Caco-2 (cell line): ENCODE measurements at regions not wholly inside any gene's neighbourhood (a gene's known extent, or its start where the extent isn't known, plus 50 kb on each side); places are given as distances from the start of the nearest gene placed in this dataset.

Source experiments
- BruUV-seq: library from RNA; stranded (reverse); fragments of 400-500 nt; replicated peaks from 2 replicates; lab custom pipeline; 2021; lab: Mats Ljungman, UMichigan
- CTCF ChIA-PET: fragments of 300-600 bp; sonication (Branson Sonifier 250); formaldehyde crosslinking; loops from one replicate; lab custom pipeline; 2022; ENCODE audit warnings: antibody characterized with exemption; lab: Charles Lee
- POLR2A ChIA-PET: fragments of 300-600 bp; sonication (Branson Sonifier 250); formaldehyde crosslinking; loops from one replicate; lab custom pipeline; 2022; ENCODE audit warnings: antibody characterized with exemption; lab: Charles Lee
- DNase-seq, 2 experiments: peaks; one replicate each; pipeline versions ENCODE4 v3.0.0 to v3.0.0-alpha.2; 2020 to 2022
- H3K27me3 ChIP-seq: replicated peaks from 2 replicates; pipeline ENCODE4 v1.6.0; 2011; ENCODE audit warnings: low read length; ENCODE audit not compliant: control insufficient read depth, insufficient read depth
- H3K36me3 ChIP-seq: 2 replicates; pipeline ENCODE4 v1.5.1; 2011; ENCODE audit warnings: low read length; ENCODE audit not compliant: control insufficient read depth, insufficient read depth
- H3K4me1 ChIP-seq: fragments of 250-450 bp; sonication (Bioruptor Pico); 2 replicates; pipeline ENCODE4 v1.5.1; 2020; ENCODE audit warnings: mild to moderate bottlenecking
- H3K4me3 ChIP-seq: 2 replicates; pipeline ENCODE4 v1.5.1; 2011; ENCODE audit warnings: low read depth, mild to moderate bottlenecking, control low read depth, low read length
- H3K9me3 ChIP-seq: fragments of 250-450 bp; sonication (Bioruptor Pico); 2 replicates; pipeline ENCODE4 v1.5.1; 2020; ENCODE audit warnings: mild to moderate bottlenecking, moderate library complexity
- H3K27ac Mint-ChIP-seq: one replicate; pipeline ENCODE4 v1.8.0; 2022; ENCODE audit warnings: mixed read lengths; ENCODE audit not compliant: unreplicated experiment
- H3K27me3 Mint-ChIP-seq: one replicate; pipeline ENCODE4 v1.8.0; 2022; ENCODE audit warnings: mixed read lengths; ENCODE audit not compliant: insufficient read depth, unreplicated experiment
- H3K36me3 Mint-ChIP-seq: one replicate; pipeline ENCODE4 v1.8.0; 2022; ENCODE audit warnings: mild to moderate bottlenecking, mixed read lengths; ENCODE audit not compliant: insufficient read depth, unreplicated experiment
- H3K4me1 Mint-ChIP-seq: one replicate; pipeline ENCODE4 v1.8.0; 2022; ENCODE audit warnings: low read depth, mixed read lengths; ENCODE audit not compliant: unreplicated experiment
- H3K4me3 Mint-ChIP-seq: one replicate; pipeline ENCODE4 v1.8.0; 2022; ENCODE audit warnings: mild to moderate bottlenecking, moderate library complexity, mixed read lengths; ENCODE audit not compliant: unreplicated experiment
- H3K9me3 Mint-ChIP-seq: one replicate; pipeline ENCODE4 v1.8.0; 2022; ENCODE audit warnings: mixed read lengths; ENCODE audit not compliant: unreplicated experiment
- intact Hi-C: fragments of 100-400 bp; cut with micrococcal nuclease; formaldehyde crosslinking; loops from one replicate; pipeline ENCODE4 v1.10.0; 2022; ENCODE audit not compliant: unreplicated experiment
- TF ChIP-seq, protein P1 (sequence below), 2 experiments: fragments of 200-600 bp in 1 of 2; IDR thresholded peaks; 1 replicate in 1 of 2; 2 replicates in 1 of 2; pipeline versions ENCODE4 v1.5.1 to v1.8.0; 2011 to 2022; ENCODE audit warnings: antibody characterized with exemption in 1 of 2, control low read depth in 1 of 2, inconsistent platforms in 1 of 2, low read depth in 1 of 2, low read length in 1 of 2, mild to moderate bottlenecking in 1 of 2, moderate library complexity in 1 of 2; ENCODE audit not compliant: insufficient read depth in 1 of 2, severe bottlenecking in 1 of 2, unreplicated experiment in 1 of 2

DNA sequence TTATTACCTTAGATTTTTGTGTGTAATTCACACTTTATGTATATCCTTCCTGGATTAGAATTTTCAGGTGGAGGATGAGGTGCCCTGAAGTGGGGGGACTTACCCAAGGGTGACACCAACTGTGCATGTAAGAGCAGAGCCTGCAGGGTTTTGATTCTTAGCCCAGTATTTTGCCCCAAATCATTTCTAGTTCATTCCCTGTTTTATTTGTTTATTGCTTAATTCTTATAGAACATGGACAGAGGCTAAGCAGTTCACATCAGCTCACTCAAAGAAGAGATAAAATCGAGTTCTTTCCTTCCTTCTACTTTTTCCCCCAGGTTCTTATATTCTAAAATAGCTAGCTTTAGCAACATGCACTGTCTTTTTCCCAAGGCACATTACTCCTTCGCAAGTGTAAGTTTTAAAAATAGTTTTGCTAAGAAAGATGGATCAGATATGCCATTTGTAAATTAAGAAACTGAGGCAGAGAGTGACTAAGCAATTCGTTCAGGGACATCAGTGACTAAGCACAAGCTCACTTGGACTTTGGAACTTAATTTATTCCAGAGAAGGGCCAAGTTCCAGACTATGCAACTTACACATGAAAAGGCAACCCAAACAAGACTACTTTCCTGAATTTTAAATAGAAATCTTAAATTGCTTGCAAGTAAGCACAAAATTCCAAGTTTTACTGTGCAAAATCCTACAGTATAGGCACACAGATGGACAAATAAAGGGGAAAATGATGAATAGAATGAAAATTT, 427.9 kb upstream of the POU3F3 start:
- H3K27me3 ChIP-seq = no peaks in the 10 kb centered on the region
- Mint-ChIP-seq H3K36me3 (no peaks in the 10 kb centered on the region), H3K4me1 (no peaks in the 10 kb centered on the region), H3K4me3 (no peak overlapping the region), H3K27ac (no peak overlapping the region), H3K27me3 (peaks cover 2% of the 10 kb centered on the region), H3K9me3 (no peaks in the 10 kb centered on the region)
- H3K4me3 ChIP-seq = no peak overlapping the region
- no peak for DNase-seq
- ChIA-PET CTCF (no interaction called here), POLR2A (no interaction called here)
- H3K4me1 ChIP-seq = peaks cover 3% of the 10 kb centered on the region; the same call in 1 of the 2 replicates
- TF ChIP-seq, protein P1, sequence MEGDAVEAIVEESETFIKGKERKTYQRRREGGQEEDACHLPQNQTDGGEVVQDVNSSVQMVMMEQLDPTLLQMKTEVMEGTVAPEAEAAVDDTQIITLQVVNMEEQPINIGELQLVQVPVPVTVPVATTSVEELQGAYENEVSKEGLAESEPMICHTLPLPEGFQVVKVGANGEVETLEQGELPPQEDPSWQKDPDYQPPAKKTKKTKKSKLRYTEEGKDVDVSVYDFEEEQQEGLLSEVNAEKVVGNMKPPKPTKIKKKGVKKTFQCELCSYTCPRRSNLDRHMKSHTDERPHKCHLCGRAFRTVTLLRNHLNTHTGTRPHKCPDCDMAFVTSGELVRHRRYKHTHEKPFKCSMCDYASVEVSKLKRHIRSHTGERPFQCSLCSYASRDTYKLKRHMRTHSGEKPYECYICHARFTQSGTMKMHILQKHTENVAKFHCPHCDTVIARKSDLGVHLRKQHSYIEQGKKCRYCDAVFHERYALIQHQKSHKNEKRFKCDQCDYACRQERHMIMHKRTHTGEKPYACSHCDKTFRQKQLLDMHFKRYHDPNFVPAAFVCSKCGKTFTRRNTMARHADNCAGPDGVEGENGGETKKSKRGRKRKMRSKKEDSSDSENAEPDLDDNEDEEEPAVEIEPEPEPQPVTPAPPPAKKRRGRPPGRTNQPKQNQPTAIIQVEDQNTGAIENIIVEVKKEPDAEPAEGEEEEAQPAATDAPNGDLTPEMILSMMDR (IDR thresholded peaks at IDR 0.05; ENCODE audit: insufficient read depth in 1 of 2, low read depth in 1 of 2, low read length in 1 of 2, severe bottlenecking in 1 of 2, unreplicated experiment in 1 of 2) = no peak
- intact Hi-C loops = no loop called here
- no TSS peak for BruUV-seq
- no peaks in the 10 kb centered on the region for H3K9me3 ChIP-seq
- no peaks in the 10 kb centered on the region for H3K36me3 ChIP-seq

DNA sequence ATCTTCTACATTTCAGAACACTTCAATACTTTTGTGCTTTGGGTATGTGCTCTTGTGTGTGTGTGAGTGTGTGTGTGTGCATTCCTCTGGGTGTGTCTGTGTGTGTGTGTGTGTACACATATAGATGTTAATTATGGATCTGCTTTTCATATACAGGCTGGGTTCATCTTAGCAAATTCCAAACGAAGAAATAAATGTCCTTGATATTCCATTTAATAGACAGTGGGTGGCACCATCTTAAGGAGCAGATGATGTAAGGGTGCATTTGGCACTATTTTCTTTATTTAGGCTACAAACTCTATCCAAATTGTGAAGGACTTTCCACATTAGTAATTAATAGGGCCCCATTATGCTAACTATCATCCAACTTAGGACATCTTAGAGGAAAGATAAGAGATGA, 425.8 kb upstream of the POU3F3 start:
- Histone ChIP-seq H3K4me1 (peaks cover 3% of the 10 kb centered on the region; the same call in 1 of the 2 replicates), H3K36me3 (no peaks in the 10 kb centered on the region), H3K27me3 (no peaks in the 10 kb centered on the region), H3K9me3 (no peaks in the 10 kb centered on the region), H3K4me3 (no peak overlapping the region)
- intact Hi-C loops = no loop called here
- no peak overlapping the region for H3K27ac Mint-ChIP-seq
- H3K36me3 Mint-ChIP-seq = no peaks in the 10 kb centered on the region
- H3K4me3 Mint-ChIP-seq = no peak overlapping the region
- peaks cover 6% of the 10 kb centered on the region for H3K27me3 Mint-ChIP-seq
- DNase-seq = no peak
- no TSS peak for BruUV-seq
- ChIA-PET POLR2A (no interaction called here), CTCF (no interaction called here)
- H3K4me1 Mint-ChIP-seq = no peaks in the 10 kb centered on the region
- TF ChIP-seq, protein P1 (IDR thresholded peaks at IDR 0.05; ENCODE audit: insufficient read depth in 1 of 2, low read depth in 1 of 2, low read length in 1 of 2, severe bottlenecking in 1 of 2, unreplicated experiment in 1 of 2) = no peak
- no peaks in the 10 kb centered on the region for H3K9me3 Mint-ChIP-seq

DNA sequence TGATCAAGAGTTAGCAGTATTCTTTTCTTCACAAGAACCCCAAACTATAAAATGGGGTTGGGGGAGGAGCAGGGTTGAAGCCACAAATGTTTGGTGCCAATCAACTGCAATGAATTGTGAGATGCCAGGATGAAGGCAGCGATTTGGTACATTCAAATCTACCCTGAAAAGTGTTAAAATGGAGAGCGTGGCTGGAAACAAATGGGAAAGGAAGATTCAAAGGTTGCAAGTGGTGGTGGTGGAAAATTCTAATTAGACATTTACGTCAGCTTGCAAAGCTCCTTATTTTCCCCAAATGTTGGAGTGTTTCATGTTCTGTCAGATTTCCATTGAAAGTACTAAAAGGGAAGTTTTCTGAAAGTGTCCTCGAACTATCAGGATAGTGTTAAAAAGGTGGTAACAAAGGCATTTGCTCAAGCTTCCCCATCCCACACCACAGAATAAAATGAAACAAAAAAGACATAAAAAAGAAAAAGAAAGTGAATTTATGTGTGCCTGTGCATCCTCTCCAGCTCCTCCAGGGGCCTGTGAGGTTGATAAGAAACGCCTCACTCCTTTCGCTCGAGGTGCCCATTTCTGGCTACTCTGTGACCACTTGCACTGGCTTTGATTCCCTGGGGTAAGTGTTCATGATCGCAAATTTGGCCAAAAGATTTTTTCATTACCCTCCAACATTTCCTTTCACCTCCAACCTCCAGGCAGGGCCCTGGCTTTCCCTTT, 424.1 kb upstream of the POU3F3 start:
- Mint-ChIP-seq H3K27me3 (peaks cover 10% of the 10 kb centered on the region), H3K9me3 (no peaks in the 10 kb centered on the region), H3K4me3 (no peak overlapping the region), H3K4me1 (no peaks in the 10 kb centered on the region), H3K36me3 (no peaks in the 10 kb centered on the region), H3K27ac (no peak overlapping the region)
- ChIA-PET POLR2A (no interaction called here), CTCF (no interaction called here)
- TF ChIP-seq, protein P1 (IDR thresholded peaks at IDR 0.05; ENCODE audit: insufficient read depth in 1 of 2, low read depth in 1 of 2, low read length in 1 of 2, severe bottlenecking in 1 of 2, unreplicated experiment in 1 of 2) = no peak
- no peak for DNase-seq
- intact Hi-C loops = no loop called here
- no TSS peak for BruUV-seq
- no peaks in the 10 kb centered on the region for H3K9me3 ChIP-seq
- H3K36me3 ChIP-seq = no peaks in the 10 kb centered on the region
- no peak overlapping the region for H3K4me3 ChIP-seq
- no peaks in the 10 kb centered on the region for H3K27me3 ChIP-seq
- H3K4me1 ChIP-seq = peaks cover 3% of the 10 kb centered on the region; the same call in 1 of the 2 replicates
